GM21423 (cell line): ENCODE measurements at regions not wholly inside any gene's neighbourhood (a gene's known extent, or its start where the extent isn't known, plus 50 kb on each side); places are given as distances from the start of the nearest gene placed in this dataset.

Source experiments
- ATAC-seq: cut with Tn5 transposase; IDR thresholded peaks from one replicate; pipeline ENCODE4 v1.9.1; 2021; ENCODE audit warnings: mild to moderate bottlenecking, moderate library complexity; ENCODE audit not compliant: unreplicated experiment

GRCh38 chr5:107099506-107099905 is 571.2 kb downstream of the EFNA5 start:
- no peak for ATAC-seq

GRCh38 chr5:107092695-107093094 is 578.0 kb downstream of the EFNA5 start:
- ATAC-seq = no peak

DNA sequence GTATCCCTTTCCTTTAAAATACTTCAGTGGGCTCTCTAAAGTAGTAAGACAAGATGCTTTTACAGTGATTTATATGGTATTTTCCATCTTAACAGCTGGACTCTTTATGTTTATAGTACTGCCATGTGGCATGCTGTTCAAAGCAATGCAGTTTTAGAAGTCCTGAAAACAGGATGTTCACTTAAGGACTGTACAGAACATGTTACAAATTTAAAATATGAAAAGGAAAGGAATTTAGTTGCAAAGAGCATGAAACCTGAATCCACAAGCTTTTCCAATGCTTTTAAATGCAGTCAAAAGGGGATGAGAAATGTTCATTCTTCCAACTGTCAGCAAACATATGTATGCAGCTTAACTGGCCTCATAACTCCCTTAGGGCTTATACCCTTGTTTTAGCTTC is 580.2 kb downstream of the EFNA5 start:
- ATAC-seq = no peak

GRCh38 chr5:107088907-107089306 is 581.8 kb downstream of the EFNA5 start:
- no peak for ATAC-seq

GRCh38 chr5:107085572-107085971 is 585.2 kb downstream of the EFNA5 start:
- ATAC-seq = no peak

- ATAC-seq = no peak
Measured at GRCh38 chr5:107074996-107075395, 595.7 kb downstream of the EFNA5 start.

DNA sequence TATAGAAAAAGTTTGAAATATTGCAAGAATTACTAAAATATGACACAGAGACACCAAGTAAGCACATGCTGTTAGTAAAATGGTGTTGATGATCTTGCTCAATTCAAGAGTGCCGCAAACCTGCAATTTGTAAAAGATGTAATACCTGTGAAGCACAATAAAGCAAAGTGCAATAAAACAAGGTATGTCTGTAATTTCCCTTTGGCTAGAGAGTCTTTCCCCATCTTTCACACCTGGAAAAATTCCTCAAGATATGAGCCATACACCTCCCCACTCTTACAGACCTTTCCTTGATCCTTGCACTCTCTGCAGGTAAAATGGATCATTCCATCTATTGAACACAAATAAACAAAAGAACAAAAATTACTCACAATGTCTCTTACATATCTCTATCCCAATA is 597.8 kb downstream of the EFNA5 start:
- no peak for ATAC-seq

GRCh38 chr5:107072440-107072839 is 598.3 kb downstream of the EFNA5 start:
- ATAC-seq = no peak

DNA sequence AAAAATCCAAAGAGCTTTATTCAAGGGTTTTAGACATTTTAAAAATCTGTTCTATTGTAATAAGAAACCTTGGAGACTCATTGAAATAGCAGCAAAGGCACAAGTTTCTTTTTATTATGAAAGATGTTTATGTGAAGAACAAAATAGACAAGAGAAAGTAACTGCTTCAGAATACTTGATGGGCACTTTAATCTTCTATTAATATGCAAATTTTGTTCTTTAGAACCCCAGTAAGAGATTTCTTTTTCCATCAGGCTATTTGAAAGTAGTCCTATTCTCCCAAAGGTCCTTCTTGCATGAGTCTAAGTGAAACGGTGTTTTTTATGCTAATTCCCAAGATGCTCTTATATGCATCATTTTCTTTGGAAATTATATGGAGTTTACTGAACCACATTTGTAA is 602.0 kb downstream of the EFNA5 start:
- ATAC-seq = no peak

DNA sequence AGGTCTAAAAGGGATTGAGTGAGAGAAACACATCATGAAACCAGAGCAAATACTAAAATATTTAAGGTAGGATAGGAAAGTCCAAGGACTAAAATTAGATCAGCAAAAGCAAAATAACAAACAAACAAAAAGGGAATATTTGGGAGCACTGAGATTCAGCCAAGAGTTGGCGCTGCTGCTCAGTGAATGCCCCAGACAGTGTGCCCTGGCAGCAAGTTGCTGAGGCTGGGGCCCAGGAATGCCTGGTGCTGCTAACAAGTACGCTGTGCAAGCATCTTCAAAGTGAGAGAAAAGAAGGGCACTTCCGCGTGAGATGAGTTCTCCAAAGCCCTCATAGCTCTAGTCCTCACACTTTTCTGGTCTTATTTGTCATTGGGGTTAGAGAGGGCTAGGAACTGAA is 603.3 kb downstream of the EFNA5 start:
- ATAC-seq = no peak

GRCh38 chr5:107063511-107063910 is 607.2 kb downstream of the EFNA5 start:
- no peak for ATAC-seq

DNA sequence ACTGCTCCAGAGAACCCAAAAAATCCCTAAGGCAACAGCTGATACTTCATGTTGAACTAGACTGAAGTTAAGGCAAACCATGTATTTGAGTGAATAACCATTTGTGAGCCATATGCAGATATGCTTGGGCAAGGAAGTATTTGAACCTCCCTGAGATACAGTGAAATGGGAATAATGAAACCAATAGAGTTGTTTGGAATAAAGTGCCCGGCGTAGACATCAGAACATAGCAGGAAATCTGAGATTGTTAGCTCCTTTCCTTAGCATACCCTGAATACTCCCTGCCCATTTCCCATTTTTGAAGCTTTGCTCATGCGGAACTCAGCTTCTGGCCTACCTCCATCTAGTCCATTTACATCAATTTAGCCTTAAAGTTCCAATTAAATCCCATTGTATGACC is 611.9 kb downstream of the EFNA5 start:
- ATAC-seq = no peak

- ATAC-seq = no peak
Measured at GRCh38 chr5:107058235-107058634, 612.5 kb downstream of the EFNA5 start.

DNA sequence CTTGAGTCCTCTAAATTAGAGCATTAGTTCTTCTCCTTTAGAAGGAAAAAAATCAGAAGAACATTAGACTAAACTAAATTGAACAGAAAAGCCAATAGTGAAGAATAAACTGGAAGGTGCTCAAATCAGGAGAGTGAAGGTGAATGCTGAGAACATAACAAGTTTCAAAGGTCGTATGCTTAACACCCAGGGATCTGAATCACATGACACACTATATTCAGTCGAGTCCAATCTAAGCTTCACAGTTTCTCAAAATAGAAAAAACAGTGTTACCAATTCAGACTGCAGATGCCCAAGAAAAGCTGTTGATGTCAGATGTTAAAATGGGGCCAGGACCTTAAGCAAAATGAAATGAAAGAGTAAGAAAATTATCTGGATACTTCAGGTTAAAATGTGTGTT is 614.5 kb downstream of the EFNA5 start:
- ATAC-seq = no peak

GRCh38 chr5:107047048-107047447 is 623.7 kb downstream of the EFNA5 start:
- ATAC-seq = no peak

- no peak for ATAC-seq
Measured at GRCh38 chr5:107043665-107044064, 627.1 kb downstream of the EFNA5 start.

GRCh38 chr5:107040907-107041306 is 629.8 kb downstream of the EFNA5 start:
- ATAC-seq = no peak

DNA sequence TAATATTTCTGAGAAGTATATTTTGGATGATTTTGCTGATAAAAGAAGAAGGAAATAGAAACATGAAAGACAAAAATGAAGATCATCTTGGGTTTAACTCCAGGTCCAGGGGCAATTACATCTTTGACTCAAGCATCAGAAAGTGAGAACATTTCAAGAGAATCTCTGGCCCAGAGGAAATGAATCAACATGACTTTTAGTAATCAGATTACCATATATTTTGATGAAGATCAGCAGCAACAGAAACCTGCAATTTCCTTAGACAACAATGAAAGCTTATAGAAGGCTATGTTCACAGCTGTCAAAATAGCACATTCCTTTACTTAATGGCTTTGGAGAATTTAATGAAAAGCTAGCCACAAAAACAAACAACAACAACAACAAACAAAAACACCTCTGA is 638.1 kb downstream of the EFNA5 start:
- ATAC-seq = no peak

GRCh38 chr5:107028938-107029337 is 641.8 kb downstream of the EFNA5 start:
- ATAC-seq = no peak

- no peak for ATAC-seq
Measured at GRCh38 chr5:107025712-107026497, 644.8 kb downstream of the EFNA5 start.

DNA sequence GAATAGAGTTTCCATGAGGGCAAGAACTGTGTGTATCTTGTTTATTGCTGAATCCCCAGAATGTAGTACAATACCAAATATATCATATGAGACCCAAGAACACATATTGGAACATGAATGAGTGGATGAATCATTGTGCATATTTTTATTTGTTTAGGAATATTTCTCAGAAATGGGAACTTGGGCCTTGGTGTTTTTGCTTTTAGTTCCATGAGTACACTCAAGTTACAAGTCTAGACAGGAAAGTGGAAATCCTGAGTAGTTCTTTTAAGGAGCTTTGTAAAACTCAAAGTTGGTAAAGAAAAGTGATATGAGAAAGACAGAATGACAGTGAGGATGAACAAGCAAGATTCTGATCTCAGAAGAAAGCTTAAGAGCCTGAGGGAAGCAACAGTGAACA is 647.0 kb downstream of the EFNA5 start:
- ATAC-seq = no peak

DNA sequence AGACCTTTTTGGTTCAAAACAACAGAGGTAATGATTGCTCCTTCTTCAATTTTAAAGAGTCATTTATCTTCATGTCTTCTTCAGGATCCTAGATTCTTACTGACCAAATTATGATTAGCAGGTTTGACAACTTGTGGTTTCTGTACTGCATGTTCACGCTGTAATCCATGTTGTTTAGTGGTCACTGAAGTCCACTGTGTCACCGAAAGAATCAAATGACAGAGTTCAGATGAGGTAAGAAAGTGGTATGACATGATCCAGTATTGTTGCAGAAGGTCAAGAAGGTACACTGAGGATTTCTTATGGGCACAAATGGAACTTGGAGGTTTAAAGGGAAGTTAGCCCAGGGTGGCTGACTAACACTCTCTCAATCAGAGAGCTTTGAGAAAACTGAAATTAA is 649.2 kb downstream of the EFNA5 start:
- ATAC-seq = no peak

DNA sequence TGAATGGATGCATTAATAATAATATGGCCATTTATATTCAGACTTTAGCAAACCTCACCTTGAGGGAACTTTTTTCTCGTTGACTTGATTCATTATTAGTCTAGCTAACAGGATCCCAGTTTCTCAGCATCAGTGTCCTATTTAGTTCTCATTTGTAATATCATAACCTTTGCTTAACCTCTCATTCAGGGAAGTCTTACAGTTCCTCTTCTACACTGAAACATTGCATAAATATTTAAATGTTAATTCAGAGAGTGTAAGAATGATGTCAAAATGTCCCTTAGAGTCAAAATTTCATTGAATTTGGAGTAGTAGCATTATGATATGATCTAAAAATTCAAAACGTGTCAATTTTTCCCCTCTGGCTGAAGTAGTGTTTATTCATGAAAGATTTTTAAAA is 650.1 kb downstream of the EFNA5 start:
- no peak for ATAC-seq
